Amniotic epithelial cell (primary cell): ENCODE measurements at regions not wholly inside any gene's neighbourhood (a gene's known extent, or its start where the extent isn't known, plus 50 kb on each side); places are given as distances from the start of the nearest gene placed in this dataset.
"Not testable (repeated sequence)": the region's sequence is repeated elsewhere in the genome, so short reads cannot be mapped to it uniquely, and the experiment has no call there.

ENCODE experiments used
- DNase-seq: peaks from one replicate; pipeline ENCODE4 v3.0.0-alpha.2; 2010; ENCODE audit warnings: low read depth

DNA sequence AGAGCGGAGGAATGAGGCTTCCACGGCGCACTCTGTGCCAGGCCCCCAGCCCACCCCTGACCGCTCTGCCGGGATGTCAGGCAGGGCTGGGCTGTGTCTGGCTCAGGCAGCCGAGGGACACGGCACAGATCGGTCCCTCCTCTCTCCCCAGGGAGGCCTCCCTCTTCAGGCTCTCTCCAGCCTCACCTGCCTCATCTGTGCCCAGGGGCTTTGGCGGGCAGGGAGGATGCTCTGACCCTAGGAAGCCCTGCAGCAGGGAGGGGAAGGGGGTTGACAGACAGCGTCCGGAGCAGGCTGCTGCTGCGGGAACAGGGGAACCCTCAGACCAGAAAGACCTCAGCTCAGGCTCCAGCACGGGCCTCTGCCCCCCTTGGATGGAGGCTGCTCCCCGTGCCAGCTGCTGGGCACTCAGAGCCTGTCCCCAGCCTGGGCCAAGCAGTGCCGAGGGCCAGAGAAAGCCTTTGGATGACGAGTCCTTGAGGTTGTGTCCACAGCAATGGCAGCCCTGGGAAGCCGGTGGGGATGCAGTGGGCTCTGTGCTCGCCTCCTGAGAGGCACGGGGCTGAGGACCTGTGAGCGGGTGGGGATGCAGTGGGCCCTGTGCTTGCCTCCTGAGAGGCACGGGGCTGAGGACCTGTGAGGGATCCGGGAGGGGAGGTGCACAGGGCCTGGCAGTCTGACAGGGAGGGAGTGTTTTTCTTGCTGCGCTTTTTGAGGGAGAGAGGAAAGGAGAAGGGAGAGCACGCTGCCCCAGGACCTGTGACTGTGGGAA lies 66.9 kb downstream of the FOXL3 start:
- no peak for DNase-seq

DNA sequence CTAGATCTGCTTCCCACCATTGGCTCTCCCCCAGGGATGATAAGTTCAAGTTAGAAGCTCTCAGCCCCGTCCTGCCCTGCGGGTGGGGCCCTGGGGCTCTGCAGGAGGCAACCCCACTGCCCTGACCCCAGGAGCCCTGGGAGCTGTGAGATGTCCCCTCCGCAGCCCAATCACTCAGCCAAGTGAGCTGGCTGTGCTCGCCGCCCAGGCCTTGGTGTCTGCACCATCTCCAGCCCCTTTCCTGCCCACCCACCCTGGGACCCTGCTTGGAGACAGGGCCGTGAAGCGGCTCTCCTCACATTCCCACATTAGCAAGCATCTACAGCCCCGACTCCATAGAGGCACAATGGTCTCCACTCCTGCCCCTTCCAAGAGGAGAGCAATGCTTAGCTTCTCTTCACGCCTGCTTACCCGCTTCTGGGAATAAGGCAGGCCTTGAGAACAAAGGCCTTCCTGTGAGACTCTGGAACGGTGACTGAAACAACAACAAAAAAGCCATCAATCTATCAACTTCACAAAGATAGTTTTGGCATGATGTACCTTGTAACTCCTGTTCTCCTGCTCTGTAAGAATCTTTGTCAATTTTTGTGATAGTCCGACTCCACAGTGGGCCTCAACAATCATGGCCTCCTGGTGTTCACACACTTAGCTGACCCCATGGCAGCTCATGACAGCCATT lies 67.7 kb downstream of the FOXL3 start:
- no peak for DNase-seq

DNA sequence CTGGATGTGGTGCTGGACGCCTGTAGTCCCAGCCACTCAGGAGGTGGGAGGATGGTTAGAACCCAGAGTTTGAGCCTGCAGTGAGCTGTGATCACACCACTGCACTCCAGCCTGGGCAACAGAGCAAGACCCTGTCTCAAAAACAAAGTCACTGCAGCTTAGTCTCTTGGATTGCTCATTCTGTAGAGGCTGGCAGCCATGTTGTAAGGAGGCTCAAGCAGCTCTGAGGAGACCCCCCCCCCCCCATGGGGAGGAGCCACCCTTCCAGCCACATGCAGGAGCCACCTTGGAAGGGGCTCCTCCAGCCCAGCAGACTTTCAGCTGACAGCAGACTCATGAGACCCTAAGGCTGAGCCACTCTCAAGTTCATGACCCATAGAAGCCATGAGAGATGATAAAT lies 68.4 kb downstream of the FOXL3 start:
- no peak for DNase-seq

DNA sequence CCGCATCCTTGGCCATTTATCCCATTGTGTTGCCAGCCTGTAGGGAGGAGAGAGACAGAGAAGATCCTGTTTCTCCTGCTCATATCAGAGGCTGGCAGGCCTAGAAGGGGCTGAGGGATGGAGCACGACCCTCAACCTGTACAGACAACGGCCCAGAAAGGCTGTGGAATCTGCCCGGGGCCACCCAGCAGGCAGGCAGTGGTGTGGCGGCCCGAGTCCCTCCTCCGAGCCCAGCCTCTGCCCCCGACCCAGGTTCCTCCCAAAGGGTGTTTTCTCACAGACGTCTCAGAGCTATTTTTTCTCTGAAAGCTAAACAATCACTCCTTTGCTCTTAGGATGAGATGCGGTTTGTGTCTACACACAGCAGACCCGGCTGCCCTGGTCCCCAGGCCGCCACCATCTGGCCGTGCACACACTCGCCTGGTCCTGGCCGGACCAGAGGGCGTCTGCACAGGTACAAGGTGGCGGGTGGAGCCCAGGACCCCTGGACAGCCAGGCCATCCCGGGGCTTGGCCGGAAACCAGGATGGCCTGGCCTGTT lies 69.3 kb downstream of the FOXL3 start:
- DNase-seq = no peak

DNA sequence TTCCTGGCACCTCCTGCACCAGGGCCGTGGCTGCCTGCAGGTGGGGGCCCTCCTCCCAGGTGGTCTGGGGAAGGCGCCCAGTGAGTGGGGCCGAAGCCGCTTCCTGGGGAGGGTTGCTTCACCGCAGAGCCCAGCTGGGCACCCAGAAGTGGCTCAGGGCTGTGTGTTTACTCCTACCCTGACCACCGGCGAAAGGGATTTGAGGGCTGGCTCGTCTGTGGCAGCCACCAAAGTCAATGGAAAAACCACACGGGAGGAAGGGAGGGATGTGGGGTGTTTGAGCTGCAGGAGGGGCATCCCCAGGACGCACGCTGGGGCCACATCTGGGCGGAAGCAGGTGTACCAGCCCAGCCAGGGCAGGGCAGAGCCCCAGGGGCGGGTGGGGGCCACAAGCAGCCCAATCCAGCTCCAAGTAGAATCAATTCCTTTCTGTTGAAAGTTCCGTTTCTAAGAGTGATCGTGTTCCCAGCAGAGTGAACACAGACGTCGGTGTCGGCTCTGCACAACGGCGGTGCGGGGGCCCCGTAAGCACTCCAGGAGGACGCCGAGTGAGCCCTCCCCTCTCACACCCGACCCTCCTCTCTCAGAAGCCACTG lies 69.9 kb downstream of the FOXL3 start:
- no peak for DNase-seq

DNA sequence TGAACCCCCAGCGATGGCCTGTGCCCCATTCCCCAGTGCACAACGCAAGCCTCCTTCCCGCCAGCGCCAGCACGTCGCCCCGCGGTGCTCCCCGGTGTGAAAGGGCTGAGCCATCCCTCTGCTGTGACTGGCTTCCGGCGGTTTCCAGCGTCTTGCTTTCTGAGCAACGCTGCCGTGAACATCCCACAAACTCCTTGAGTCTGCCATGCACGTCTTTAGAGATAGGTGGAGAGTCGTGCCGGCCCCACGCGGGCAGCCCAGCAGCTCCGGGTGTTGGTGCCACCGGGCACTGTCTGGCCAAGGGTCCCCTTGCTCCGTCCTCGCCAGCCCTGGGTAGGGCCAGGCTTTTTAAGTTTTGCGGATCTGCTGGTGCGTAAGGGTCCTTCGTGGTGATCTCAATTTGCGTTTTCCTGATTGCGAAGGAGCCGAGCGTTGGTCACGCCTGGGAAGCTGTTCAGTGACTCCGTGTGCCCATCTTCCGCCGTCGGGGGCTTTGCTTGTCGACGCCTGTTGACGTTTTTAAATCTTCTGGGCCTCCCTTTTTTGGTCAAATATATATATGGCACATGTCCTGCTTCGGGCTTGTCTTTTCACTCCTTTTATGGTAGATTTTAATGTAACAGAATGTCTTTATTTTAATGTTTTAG lies 70.6 kb downstream of the FOXL3 start:
- DNase-seq = no peak

DNA sequence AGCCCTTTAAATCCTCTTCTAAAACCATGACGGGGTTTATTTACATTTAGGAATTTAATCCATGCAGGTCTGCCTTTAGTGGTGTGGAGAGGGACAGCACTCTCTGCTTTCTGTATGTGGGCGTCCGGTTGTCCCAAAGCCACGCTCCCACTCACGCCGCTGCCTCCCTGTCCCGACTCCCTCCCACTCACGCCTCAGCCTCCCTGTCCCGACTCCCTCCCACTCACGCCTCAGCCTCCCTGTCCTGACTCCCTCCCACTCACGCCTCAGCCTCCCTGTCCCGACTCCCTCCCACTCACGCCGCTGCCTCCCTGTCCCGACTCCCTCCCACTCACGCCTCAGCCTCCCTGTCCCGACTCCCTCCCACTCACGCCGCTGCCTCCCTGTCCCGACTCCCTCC lies 71.2 kb downstream of the FOXL3 start:
- not testable (repeated sequence) for DNase-seq

DNA sequence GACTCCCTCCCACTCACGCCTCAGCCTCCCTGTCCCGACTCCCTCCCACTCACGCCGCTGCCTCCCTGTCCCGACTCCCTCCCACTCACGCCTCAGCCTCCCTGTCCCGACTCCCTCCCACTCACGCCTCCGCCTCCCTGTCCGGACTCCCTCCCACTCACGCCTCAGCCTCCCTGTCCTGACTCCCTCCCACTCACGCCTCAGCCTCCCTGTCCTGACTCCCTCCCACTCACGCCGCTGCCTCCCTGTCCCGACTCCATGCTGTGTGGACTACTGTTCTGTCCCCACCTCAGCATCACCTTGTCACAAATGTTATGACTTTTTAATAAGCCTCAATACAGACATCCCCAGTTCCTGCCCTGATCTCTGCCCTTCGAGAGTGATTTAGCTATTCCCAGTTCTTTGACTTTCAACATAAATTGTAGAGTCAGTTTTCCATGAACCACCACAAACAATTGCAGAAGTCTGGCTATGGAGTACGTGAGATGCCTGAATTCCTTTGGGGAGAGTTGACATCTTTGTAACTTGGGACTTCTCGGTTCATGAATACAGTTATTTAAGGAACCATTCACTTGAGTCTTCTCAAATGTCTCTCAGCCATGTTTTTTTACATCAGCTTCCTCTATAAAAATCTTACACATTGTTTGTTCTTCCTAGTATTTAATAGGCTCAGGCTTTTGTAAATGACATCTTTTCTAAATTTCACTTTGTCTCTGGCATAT lies 71.9 kb downstream of the FOXL3 start:
- DNase-seq = no peak

DNA sequence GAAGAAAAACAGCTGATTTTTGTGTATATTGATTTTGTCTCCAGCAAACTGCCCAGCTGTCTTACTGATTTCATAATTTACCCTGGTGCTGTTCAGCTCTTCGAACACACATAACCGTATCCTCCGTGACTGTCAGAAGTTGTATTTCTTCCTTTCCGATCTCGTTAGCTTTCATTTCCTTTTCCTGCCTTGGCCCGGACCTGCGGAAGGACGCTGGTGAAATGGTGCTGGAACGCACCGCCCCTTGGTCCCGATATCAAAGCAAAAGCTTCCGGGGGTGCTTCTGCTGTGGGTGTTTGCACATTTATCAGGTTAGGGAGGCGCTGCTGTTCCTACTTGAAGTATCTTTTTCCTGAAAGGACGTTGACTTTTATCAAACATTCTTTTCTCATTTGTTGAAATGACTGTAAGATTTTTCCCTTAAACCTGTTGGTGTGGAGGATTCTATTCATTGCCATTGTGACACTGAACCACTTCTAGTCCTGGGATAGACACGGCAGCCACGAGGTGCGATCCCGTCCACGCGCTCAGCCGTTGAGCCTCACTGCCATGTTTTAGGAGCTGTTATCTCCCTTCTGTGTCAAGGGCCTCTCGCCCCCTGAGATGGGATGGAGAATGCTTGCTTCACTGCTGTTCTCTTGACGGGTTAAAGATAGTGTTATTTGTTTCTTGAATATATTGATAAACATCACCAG lies 72.6 kb downstream of the FOXL3 start:
- no peak for DNase-seq

DNA sequence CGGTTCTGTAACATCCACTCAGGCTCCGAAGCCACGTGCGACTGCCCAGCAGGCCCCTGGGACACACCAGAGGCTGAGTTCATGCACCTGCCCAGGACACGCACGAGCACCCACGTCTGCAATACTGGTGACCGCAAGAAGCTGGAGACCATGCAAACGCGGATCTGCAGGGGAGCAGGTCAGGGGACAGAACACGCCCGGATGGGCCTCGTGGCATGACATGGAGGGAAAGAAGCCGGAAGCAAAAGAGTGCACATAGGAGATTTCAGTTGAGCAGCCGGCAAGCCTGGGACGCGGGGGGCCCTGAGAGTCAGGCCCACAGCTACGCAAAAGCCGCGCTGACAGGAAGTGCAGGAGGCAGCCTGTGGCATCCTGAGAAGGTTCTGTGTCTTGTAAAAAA lies 73.7 kb downstream of the FOXL3 start:
- DNase-seq = no peak

DNA sequence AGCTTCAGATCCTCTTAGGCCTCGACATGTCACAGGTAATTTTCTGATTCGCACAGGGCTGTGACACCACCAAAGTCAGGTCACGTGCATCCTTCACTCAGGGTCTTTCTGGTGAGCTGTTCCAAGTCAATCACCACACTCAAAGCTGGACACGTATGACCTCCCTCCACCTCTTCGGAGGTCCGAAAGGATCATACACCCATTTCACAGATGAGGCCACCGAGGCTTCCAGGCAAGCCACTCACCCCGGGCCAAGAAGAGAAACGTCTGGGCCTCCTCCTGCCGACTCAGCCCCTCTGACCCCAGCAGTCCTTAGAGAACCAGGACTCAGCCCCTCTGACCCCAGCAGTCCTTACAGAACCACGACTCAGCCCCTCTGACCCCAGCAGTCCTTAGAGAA lies 74.6 kb downstream of the FOXL3 start:
- DNase-seq = no peak

DNA sequence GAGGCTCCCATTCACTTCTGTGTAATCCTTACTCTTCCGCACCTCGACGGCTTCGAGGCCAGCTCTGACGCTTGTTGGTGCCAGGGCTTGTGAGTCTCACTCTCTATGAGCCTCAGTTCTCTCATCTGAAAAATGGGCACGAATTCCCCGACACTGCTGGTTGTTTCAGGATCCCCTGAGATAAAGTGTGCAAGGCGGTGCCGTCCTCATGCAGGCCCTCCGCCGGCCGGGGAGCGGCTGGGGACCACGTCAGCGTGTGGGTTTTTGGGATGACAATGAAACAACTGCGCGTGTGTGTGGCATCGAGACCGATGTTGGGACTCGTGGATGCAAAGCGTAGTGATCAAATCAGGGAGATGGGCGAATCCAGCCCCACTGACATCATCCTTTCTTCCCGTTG lies 75.6 kb downstream of the FOXL3 start:
- DNase-seq = no peak

DNA sequence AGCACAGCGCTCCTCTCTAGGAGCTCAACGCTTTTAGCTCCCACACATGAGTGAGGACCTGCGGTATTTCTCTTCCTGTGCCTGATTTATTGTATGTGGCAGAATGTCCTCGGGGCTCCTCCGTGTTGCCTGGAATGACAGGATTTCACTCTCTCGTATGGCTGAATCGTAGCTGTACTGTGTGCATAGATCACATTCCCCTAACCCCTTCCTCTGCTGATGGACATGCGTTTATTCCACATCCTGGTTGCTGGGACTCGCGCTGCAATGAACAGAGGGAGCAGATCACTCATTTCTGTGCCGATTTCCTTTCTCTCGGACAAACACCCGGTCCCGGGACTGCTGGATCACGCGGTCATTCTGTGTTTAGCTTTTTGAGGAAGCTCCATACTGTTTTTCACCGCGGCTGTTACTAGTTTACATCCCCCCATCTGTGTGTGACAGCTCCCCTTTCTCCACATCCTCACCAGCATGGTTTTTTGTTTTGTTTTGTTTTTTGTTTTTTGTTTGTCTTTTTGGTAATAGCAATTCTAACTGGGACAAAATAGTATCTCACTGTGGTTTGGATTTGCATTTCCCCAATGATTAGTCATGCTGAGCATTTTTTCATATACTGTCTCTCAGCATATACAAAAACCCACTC lies 76.3 kb downstream of the FOXL3 start:
- peak; percentile 6 for DNase-seq

DNA sequence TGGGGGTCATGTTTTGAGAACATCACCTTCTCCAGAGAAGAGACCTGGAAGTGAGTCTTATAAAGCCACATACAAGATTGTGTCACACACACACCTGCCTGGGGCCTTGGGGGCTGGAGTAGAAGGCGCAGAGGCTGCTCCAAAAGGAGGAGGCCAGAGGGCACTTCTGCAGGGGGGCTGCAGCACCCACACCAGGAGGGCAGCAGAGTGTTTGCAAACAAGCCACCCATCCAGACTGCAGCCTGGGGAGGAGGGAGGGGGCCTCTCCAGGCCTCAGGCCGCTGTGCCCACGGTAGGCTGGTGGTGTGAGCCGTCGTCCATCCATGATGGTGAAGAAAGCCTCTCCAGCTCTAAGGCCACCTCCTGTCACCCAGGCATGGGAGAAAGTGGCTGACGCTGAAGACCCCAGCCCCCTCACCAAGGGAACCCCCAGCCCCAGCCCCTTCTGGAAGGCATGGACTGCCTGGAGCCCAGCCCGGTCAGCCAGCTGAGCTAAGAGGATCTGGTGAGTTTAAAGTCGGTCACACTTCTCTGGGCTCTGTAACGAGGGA lies 77.5 kb downstream of the FOXL3 start:
- no peak for DNase-seq

DNA sequence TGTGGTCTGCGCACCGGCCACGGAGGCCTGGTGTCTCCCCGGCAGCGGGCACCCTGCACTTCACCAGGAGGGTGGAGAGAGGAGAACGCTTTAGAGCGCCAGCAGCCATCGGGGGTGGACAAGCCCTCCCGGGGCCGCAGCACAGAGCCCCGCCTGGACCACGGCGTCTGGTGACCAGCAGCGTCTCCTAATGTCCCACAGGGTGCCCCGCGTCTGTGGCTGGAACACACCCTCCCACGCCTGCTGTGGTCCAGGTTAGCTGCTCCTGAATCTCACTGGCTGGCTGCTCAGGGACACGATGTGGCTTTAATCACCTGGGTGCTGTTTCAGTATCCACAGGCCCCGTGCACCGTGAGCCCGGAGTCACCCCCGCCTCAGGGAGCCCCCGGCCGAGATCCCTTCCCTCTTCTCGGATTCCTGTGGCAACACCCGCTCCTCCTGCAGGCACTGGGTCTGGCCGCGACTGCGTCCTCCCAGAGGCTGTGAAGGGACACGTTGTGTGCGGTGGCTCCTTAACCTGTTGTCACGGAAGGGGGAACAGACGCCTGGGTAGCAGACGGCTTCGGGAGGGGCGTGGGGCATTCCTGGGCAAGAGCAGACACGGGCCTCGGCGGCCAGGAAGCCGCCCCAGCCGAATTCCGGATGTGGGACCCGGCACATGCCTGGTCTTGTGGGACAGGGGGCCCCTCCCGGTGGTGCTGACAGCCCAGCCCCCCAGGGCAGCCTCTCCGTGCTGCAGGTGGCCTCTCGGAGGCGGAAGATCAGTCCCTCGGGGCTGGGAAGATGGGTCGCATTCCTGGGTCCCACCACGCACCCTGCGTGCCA lies 78.9 kb downstream of the FOXL3 start:
- no peak for DNase-seq

DNA sequence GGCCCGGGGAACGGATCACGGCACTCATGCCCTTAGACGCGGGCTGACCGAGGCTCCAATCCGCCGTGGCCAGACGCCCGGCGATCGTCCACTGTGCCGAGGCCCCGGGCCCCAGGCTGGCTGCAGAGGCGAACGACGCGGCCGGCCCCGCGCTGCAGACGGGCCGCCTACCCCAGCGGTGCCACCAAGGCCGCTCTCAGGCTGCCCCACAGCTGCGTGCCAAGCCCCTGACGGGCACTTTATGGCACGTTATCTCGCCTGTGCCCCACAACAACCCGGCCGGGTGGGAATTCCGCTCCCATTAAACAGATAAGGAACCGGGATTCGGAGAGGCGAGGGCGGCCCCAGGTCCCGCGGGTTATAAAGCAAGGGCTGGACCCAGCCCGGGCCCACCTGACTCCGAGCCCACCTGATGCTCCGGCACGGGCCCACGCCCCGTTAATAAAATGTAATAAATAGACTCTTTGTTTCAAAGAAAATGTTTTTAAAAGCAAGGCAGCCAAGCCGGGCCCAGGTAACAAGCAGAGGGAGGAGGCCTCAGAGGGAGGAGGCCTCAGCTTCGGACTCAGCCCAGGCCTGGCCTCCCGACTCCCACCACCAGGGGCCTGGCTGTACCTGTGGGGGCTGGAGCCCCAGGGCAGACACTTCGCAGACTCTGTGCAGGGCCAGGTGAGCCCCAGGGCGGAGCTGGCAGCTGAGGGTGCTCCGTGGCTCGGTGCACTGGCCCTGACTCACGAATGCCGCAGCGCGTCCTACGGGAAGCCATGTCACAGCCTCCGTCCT lies 79.7 kb downstream of the FOXL3 start:
- no peak for DNase-seq

DNA sequence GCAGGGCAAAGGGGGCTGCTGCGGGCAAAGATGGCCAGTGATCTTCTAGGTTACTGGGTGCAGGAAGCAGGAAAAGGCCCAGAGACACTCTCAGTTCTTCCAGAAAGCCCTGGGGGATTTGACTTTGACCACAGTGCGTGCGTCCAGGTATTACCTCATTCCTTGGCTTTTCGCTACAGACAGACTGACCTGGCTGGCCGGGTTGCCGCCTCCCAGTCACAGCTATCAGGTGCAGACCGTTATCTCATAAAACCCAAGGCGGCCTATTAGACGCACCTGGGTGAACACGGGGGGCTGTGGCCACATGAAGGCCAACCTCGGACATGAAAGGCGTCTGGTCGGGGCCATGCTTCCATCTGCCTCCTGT lies 80.3 kb downstream of the FOXL3 start:
- no peak for DNase-seq

DNA sequence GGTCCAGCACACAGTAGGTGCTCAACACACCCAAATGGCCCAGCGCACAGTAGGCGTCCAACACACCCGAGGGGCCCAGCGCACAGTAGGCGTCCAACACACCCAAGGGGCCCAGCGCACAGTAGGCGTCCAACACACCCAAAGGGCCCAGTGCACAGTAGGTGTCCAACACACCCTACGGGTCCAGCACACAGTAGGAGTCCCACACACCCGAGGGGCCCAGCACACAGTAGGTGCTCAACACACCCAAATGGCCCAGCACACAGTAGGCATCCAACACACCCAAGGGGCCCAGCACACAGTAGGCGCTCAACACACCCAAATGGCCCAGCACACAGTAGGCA lies 80.8 kb downstream of the FOXL3 start:
- no peak for DNase-seq
